ENCODE measurements at regions not wholly inside any gene's neighbourhood (a gene's known extent, or its start where the extent isn't known, plus 50 kb on each side); places are given as distances from the start of the nearest gene placed in this dataset.

- TF ChIP-seq ZFP3 (CRISPR knock-in tag; IDR thresholded peaks at IDR 0.05) (no peak), ZNF8 (CRISPR knock-in tag; IDR thresholded peaks at IDR 0.05) (no peak), SNAI2 (CRISPR knock-in tag; IDR thresholded peaks at IDR 0.05) (no peak), TOX (CRISPR knock-in tag; IDR thresholded peaks at IDR 0.05; ENCODE audit: borderline replicate concordance) (no peak), BACH2 (CRISPR knock-in tag; IDR thresholded peaks at IDR 0.05; ENCODE audit: borderline replicate concordance) (no peak), PATZ1 (CRISPR knock-in tag; IDR thresholded peaks at IDR 0.05; ENCODE audit: borderline replicate concordance) (no peak), ZFP30 (CRISPR knock-in tag; IDR thresholded peaks at IDR 0.05) (no peak), CREB5 (CRISPR knock-in tag; IDR thresholded peaks at IDR 0.05; ENCODE audit: low read depth) (no peak), ZC3H10 (CRISPR knock-in tag; IDR thresholded peaks at IDR 0.05) (no peak), CSRNP3 (CRISPR knock-in tag; IDR thresholded peaks at IDR 0.05) (no peak), TCF4 (CRISPR knock-in tag; IDR thresholded peaks at IDR 0.05; ENCODE audit: borderline replicate concordance) (no peak), GLIS3 (CRISPR knock-in tag; IDR thresholded peaks at IDR 0.05) (no peak)
- ATAC-seq: peak; percentile 19
Observed at GRCh38 chr1:193419295-193419694, 232.9 kb upstream of the B3GALT2 start.

- no peak for TF ChIP-seq BACH2 (CRISPR knock-in tag; IDR thresholded peaks at IDR 0.05; ENCODE audit: borderline replicate concordance)
- TF ChIP-seq ZNF8 (CRISPR knock-in tag; IDR thresholded peaks at IDR 0.05): no peak
- no peak for TF ChIP-seq POU6F1 (CRISPR knock-in tag; IDR thresholded peaks at IDR 0.05; ENCODE audit: borderline replicate concordance, low read depth)
- TF ChIP-seq PATZ1 (CRISPR knock-in tag; IDR thresholded peaks at IDR 0.05; ENCODE audit: borderline replicate concordance): no peak
- no peak for TF ChIP-seq ARNTL (CRISPR knock-in tag; IDR thresholded peaks at IDR 0.05; ENCODE audit: borderline replicate concordance, low read depth)
- TF ChIP-seq ZNF565 (CRISPR knock-in tag; conservative IDR thresholded peaks at IDR 0.05; ENCODE audit: low read depth): no peak
- no peak for TF ChIP-seq RARB (CRISPR knock-in tag; IDR thresholded peaks at IDR 0.05)
- TF ChIP-seq PPARA (CRISPR knock-in tag; IDR thresholded peaks at IDR 0.05; ENCODE audit: borderline replicate concordance): no peak
- no peak for TF ChIP-seq CREB5 (CRISPR knock-in tag; IDR thresholded peaks at IDR 0.05; ENCODE audit: low read depth)
- TF ChIP-seq TCF4 (CRISPR knock-in tag; IDR thresholded peaks at IDR 0.05; ENCODE audit: borderline replicate concordance): no peak
- TF ChIP-seq GLIS3 (CRISPR knock-in tag; IDR thresholded peaks at IDR 0.05): no peak
- TF ChIP-seq ZFP3 (CRISPR knock-in tag; IDR thresholded peaks at IDR 0.05): no peak
- no peak for TF ChIP-seq ISL1 (CRISPR knock-in tag; IDR thresholded peaks at IDR 0.05)
- no peak for TF ChIP-seq ZNF70 (CRISPR knock-in tag; IDR thresholded peaks at IDR 0.05)
- no peak for TF ChIP-seq CSRNP3 (CRISPR knock-in tag; IDR thresholded peaks at IDR 0.05)
- no peak for TF ChIP-seq ESRRG (CRISPR knock-in tag; IDR thresholded peaks at IDR 0.05)
- TF ChIP-seq SNAI2 (CRISPR knock-in tag; IDR thresholded peaks at IDR 0.05): no peak
- TF ChIP-seq TOX (CRISPR knock-in tag; IDR thresholded peaks at IDR 0.05; ENCODE audit: borderline replicate concordance): no peak
- ATAC-seq: peak; percentile 50
Observed at GRCh38 chr1:193418745-193419058, 232.3 kb upstream of the B3GALT2 start.
